ENCODE measurements at regions not wholly inside any gene's neighbourhood (a gene's known extent, or its start where the extent isn't known, plus 50 kb on each side); places are given as distances from the start of the nearest gene placed in this dataset.

- DNase-seq (ENCODE audit: low read depth), result no peak
These were observed 1348.5 kb downstream of the PCDH9 start for GRCh38 chr13:65881561-65882155.

- no peak for DNase-seq (ENCODE audit: low read depth)
These were observed 1355.1 kb downstream of the PCDH9 start for GRCh38 chr13:65875031-65875430.

- DNase-seq (ENCODE audit: low read depth), result peak; percentile 1
These were observed 1357.7 kb downstream of the PCDH9 start for GRCh38 chr13:65872448-65872847.

- DNase-seq (ENCODE audit: low read depth), result no peak
These were observed 1361.3 kb downstream of the PCDH9 start for GRCh38 chr13:65868884-65869283.

GRCh38 chr13:65868099-65868498, 1362.0 kb downstream of the PCDH9 start:
- no peak for DNase-seq (ENCODE audit: low read depth)

GRCh38 chr13:65866138-65866537, 1364.0 kb downstream of the PCDH9 start:
- DNase-seq (ENCODE audit: low read depth), result no peak

- DNase-seq (ENCODE audit: low read depth), result no peak
These were observed 1364.9 kb downstream of the PCDH9 start for GRCh38 chr13:65865206-65865605.

- no peak for DNase-seq (ENCODE audit: low read depth)
These were observed 1366.1 kb downstream of the PCDH9 start for GRCh38 chr13:65864039-65864438.

GRCh38 chr13:65860306-65860705, 1369.8 kb downstream of the PCDH9 start:
- no peak for DNase-seq (ENCODE audit: low read depth)

GRCh38 chr13:65857942-65858565, 1372.1 kb downstream of the PCDH9 start:
- no peak for DNase-seq (ENCODE audit: low read depth)

- DNase-seq (ENCODE audit: low read depth), result peak; percentile 54
These were observed 1373.7 kb downstream of the PCDH9 start for GRCh38 chr13:65856431-65856830.

GRCh38 chr13:65855242-65855805, 1374.8 kb downstream of the PCDH9 start:
- peak; percentile 7 for DNase-seq (ENCODE audit: low read depth)

GRCh38 chr13:65854431-65854830, 1375.7 kb downstream of the PCDH9 start:
- DNase-seq (ENCODE audit: low read depth), result no peak

GRCh38 chr13:65844266-65844841, 1385.8 kb downstream of the PCDH9 start:
- no peak for DNase-seq (ENCODE audit: low read depth)

GRCh38 chr13:65843314-65843731, 1386.8 kb downstream of the PCDH9 start:
- no peak for DNase-seq (ENCODE audit: low read depth)

GRCh38 chr13:65841156-65841555, 1389.0 kb downstream of the PCDH9 start:
- DNase-seq (ENCODE audit: low read depth), result no peak

- no peak for DNase-seq (ENCODE audit: low read depth)
These were observed 1394.1 kb downstream of the PCDH9 start for GRCh38 chr13:65836066-65836465.

GRCh38 chr13:65834897-65835296, 1395.2 kb downstream of the PCDH9 start:
- no peak for DNase-seq (ENCODE audit: low read depth)

GRCh38 chr13:65830411-65831205, 1399.5 kb downstream of the PCDH9 start:
- no peak for DNase-seq (ENCODE audit: low read depth)

- DNase-seq (ENCODE audit: low read depth), result no peak
These were observed 1400.7 kb downstream of the PCDH9 start for GRCh38 chr13:65829241-65830008.

- no peak for DNase-seq (ENCODE audit: low read depth)
These were observed 1403.5 kb downstream of the PCDH9 start for GRCh38 chr13:65826657-65827056.

GRCh38 chr13:65825039-65825438, 1405.1 kb downstream of the PCDH9 start:
- DNase-seq (ENCODE audit: low read depth), result no peak
